Esophagus muscularis mucosa (tissue), 4 donors: ENCODE measurements at regions not wholly inside any gene's neighbourhood (a gene's known extent, or its start where the extent isn't known, plus 50 kb on each side); places are given as distances from the start of the nearest gene placed in this dataset.
"Not testable (repeated sequence)": the region's sequence is repeated elsewhere in the genome, so short reads cannot be mapped to it uniquely, and the experiment has no call there.

Source experiments
- EP300 ChIP-seq: sonication (generic); formaldehyde crosslinking; IDR thresholded peaks from one replicate; pipeline ENCODE4 v1.6.1; 2017; ENCODE audit warnings: antibody characterized with exemption
- POLR2A ChIP-seq: fragments of 450-650 bp; IDR thresholded peaks from one replicate; pipeline ENCODE4 v1.6.1; 2017; ENCODE audit warnings: antibody characterized with exemption, moderate library complexity, mild to moderate bottlenecking, low read depth
- TF ChIP-seq, protein P1 (sequence below), 3 experiments: fragments of 200-600 bp in 2 of 3; fragments of 450-650 bp in 1 of 3; sonication (generic) in 2 of 3; IDR thresholded peaks; one replicate each; pipeline ENCODE4 v1.5.1; 2017 to 2019; ENCODE audit warnings: antibody characterized with exemption in 3 of 3, mild to moderate bottlenecking in 2 of 3, moderate library complexity in 1 of 3

- not testable (repeated sequence) for TF ChIP-seq POLR2A, EP300
- TF ChIP-seq, protein P1, sequence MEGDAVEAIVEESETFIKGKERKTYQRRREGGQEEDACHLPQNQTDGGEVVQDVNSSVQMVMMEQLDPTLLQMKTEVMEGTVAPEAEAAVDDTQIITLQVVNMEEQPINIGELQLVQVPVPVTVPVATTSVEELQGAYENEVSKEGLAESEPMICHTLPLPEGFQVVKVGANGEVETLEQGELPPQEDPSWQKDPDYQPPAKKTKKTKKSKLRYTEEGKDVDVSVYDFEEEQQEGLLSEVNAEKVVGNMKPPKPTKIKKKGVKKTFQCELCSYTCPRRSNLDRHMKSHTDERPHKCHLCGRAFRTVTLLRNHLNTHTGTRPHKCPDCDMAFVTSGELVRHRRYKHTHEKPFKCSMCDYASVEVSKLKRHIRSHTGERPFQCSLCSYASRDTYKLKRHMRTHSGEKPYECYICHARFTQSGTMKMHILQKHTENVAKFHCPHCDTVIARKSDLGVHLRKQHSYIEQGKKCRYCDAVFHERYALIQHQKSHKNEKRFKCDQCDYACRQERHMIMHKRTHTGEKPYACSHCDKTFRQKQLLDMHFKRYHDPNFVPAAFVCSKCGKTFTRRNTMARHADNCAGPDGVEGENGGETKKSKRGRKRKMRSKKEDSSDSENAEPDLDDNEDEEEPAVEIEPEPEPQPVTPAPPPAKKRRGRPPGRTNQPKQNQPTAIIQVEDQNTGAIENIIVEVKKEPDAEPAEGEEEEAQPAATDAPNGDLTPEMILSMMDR (IDR thresholded peaks at IDR 0.05): not testable (repeated sequence)
Observed at GRCh38 chr6:139999661-140000060, 625.2 kb upstream of the CITED2 start.
